Thyroid gland (tissue), 4 donors: ENCODE measurements at regions not wholly inside any gene's neighbourhood (a gene's known extent, or its start where the extent isn't known, plus 50 kb on each side); places are given as distances from the start of the nearest gene placed in this dataset.

Experiments used
- CTCF ChIP-seq, 6 experiments: fragments of 200-600 bp in 3 of 6; fragments of 450-650 bp in 3 of 6; sonication (generic) in 3 of 6; IDR thresholded peaks; one replicate each; pipeline ENCODE4 v1.5.1; 2016 to 2019; ENCODE audit warnings: antibody characterized with exemption in 6 of 6, mild to moderate bottlenecking in 2 of 6, inconsistent platforms in 1 of 6, moderate library complexity in 1 of 6
- POLR2A ChIP-seq, 2 donors: fragments of 450-650 bp; IDR thresholded peaks; one replicate each; pipeline ENCODE4 v1.6.1; 2017; ENCODE audit warnings: antibody characterized with exemption in 2 of 2, mild to moderate bottlenecking in 2 of 2, moderate library complexity in 1 of 2

GRCh38 chr4:18314731-18315130 is 293.2 kb upstream of the LCORL start:
- TF ChIP-seq CTCF (IDR thresholded peaks at IDR 0.05), result no peak
- TF ChIP-seq POLR2A (IDR thresholded peaks at IDR 0.05), result no peak
